SK-N-SH treated with all-trans-retinoic acid at 6 μM for 48 hours (cell line): ENCODE measurements at regions not wholly inside any gene's neighbourhood (a gene's known extent, or its start where the extent isn't known, plus 50 kb on each side); places are given as distances from the start of the nearest gene placed in this dataset.

Experiments
- ATAC-seq: fragments of 200-7000 bp; cut with Tn5 transposase; 3 replicates; pipeline ENCODE4 v1.9.1; 2020; ENCODE audit warnings: mild to moderate bottlenecking, moderate library complexity
- ARNTL ChIP-seq: fragments of 450-650 bp; formaldehyde crosslinking; IDR thresholded peaks from 2 replicates; pipeline ENCODE4 v1.5.0; 2020; ENCODE audit warnings: low read depth, mild to moderate bottlenecking, moderate library complexity, borderline replicate concordance
- BACH2 ChIP-seq: fragments of 250-450 bp; sonication (Bioruptor Pico); IDR thresholded peaks from 2 replicates; pipeline ENCODE4 v1.9.0; 2021; ENCODE audit warnings: mild to moderate bottlenecking, borderline replicate concordance
- CSDC2 ChIP-seq: fragments of 250-450 bp; sonication (Bioruptor Pico); IDR thresholded peaks from 2 replicates; pipeline ENCODE4 v1.5.0; 2020; ENCODE audit warnings: mild to moderate bottlenecking, moderate library complexity
- ESRRG ChIP-seq: fragments of 250-450 bp; sonication (Bioruptor Pico); IDR thresholded peaks from 2 replicates; pipeline ENCODE4 v1.6.1; 2021; ENCODE audit warnings: mild to moderate bottlenecking
- GLIS3 ChIP-seq: fragments of 250-450 bp; sonication (Bioruptor Pico); IDR thresholded peaks from 2 replicates; pipeline ENCODE4 v1.5.0; 2020; ENCODE audit warnings: mild to moderate bottlenecking, moderate library complexity
- ISL1 ChIP-seq: fragments of 250-450 bp; sonication (Bioruptor Pico); IDR thresholded peaks from 2 replicates; pipeline ENCODE4 v2.1.2; 2022; ENCODE audit warnings: mild to moderate bottlenecking, moderate library complexity
- PATZ1 ChIP-seq: fragments of 250-450 bp; sonication (Bioruptor Pico); IDR thresholded peaks from 2 replicates; pipeline ENCODE4 v1.8.0; 2020; ENCODE audit warnings: mild to moderate bottlenecking, moderate library complexity, borderline replicate concordance
- POU6F1 ChIP-seq: fragments of 250-450 bp; sonication (Bioruptor Pico); IDR thresholded peaks from 2 replicates; pipeline ENCODE4 v1.8.0; 2021; ENCODE audit warnings: low read depth, mild to moderate bottlenecking, moderate library complexity, borderline replicate concordance
- PPARA ChIP-seq: fragments of 250-450 bp; sonication (Bioruptor Pico); IDR thresholded peaks from 2 replicates; pipeline ENCODE4 v1.5.0; 2020; ENCODE audit warnings: mild to moderate bottlenecking, borderline replicate concordance
- RARB ChIP-seq: fragments of 250-450 bp; sonication (Bioruptor Pico); IDR thresholded peaks from 2 replicates; pipeline ENCODE4 v1.8.0; 2021; ENCODE audit warnings: mild to moderate bottlenecking, moderate library complexity
- SNAI2 ChIP-seq: fragments of 250-450 bp; sonication (Bioruptor Pico); IDR thresholded peaks from 2 replicates; pipeline ENCODE4 v1.5.0; 2020; ENCODE audit warnings: mild to moderate bottlenecking, moderate library complexity
- TOX ChIP-seq: fragments of 250-450 bp; sonication (Bioruptor Pico); IDR thresholded peaks from 2 replicates; pipeline ENCODE4 v1.8.0; 2021; ENCODE audit warnings: mild to moderate bottlenecking, moderate library complexity, borderline replicate concordance
- TSHZ2 ChIP-seq: fragments of 250-450 bp; sonication (Bioruptor Pico); IDR thresholded peaks from 2 replicates; pipeline ENCODE4 v1.5.0; 2020; ENCODE audit warnings: mild to moderate bottlenecking, moderate library complexity
- ZC3H10 ChIP-seq: fragments of 250-450 bp; sonication (Bioruptor Pico); IDR thresholded peaks from 2 replicates; pipeline ENCODE4 v1.5.1; 2021; ENCODE audit warnings: mild to moderate bottlenecking, moderate library complexity
- ZFP3 ChIP-seq: fragments of 250-450 bp; sonication (Bioruptor Pico); IDR thresholded peaks from 2 replicates; pipeline ENCODE4 v1.5.0; 2020; ENCODE audit warnings: mild to moderate bottlenecking, moderate library complexity
- ZFP30 ChIP-seq: fragments of 450-650 bp; formaldehyde crosslinking; IDR thresholded peaks from 2 replicates; pipeline ENCODE4 v1.5.0; 2022; ENCODE audit warnings: mild to moderate bottlenecking, moderate library complexity
- ZNF565 ChIP-seq: fragments of 450-650 bp; formaldehyde crosslinking; conservative IDR thresholded peaks from 2 replicates; pipeline ENCODE4 v1.5.0; 2020; ENCODE audit warnings: low read depth, mild to moderate bottlenecking, moderate library complexity
- ZNF70 ChIP-seq: fragments of 450-650 bp; formaldehyde crosslinking; IDR thresholded peaks from 2 replicates; pipeline ENCODE4 v1.5.0; 2020; ENCODE audit warnings: mild to moderate bottlenecking, moderate library complexity
- ZNF8 ChIP-seq: fragments of 450-650 bp; formaldehyde crosslinking; IDR thresholded peaks from 2 replicates; pipeline ENCODE4 v1.5.0; 2020; ENCODE audit warnings: mild to moderate bottlenecking, moderate library complexity
- TF ChIP-seq, protein P1 (sequence below): fragments of 250-450 bp; sonication (Bioruptor Pico); IDR thresholded peaks from 2 replicates; pipeline ENCODE4 v1.5.1; 2020; ENCODE audit warnings: low read depth, mild to moderate bottlenecking, moderate library complexity
- TF ChIP-seq, protein P2 (sequence below): fragments of 250-450 bp; sonication (Bioruptor Pico); IDR thresholded peaks from 2 replicates; pipeline ENCODE4 v1.5.1; 2021; ENCODE audit warnings: mild to moderate bottlenecking, moderate library complexity

- no peak for TF ChIP-seq ZFP3 (CRISPR knock-in tag)
Measured at GRCh38 chr4:83996254-83996653, 460.3 kb downstream of the GPAT3 start (continued).

- ATAC-seq = peak; percentile 59; the same call in 2 of the 3 replicates
Measured at GRCh38 chr4:83993774-83994173, 457.9 kb downstream of the GPAT3 start.

GRCh38 chr4:83989835-83990234, 453.9 kb downstream of the GPAT3 start:
- no peak for ATAC-seq
- no peak for TF ChIP-seq ESRRG (CRISPR knock-in tag)
- TF ChIP-seq ZNF565 = no peak
- no peak for TF ChIP-seq ISL1 (CRISPR knock-in tag)
- no peak for TF ChIP-seq ZC3H10 (CRISPR knock-in tag)
- no peak for TF ChIP-seq ZFP3 (CRISPR knock-in tag)
- TF ChIP-seq CSDC2 (CRISPR knock-in tag) = no peak

More at GRCh38 chr4:83993774-83994173, 457.9 kb downstream of the GPAT3 start:
- TF ChIP-seq ISL1 (CRISPR knock-in tag) (no peak), TOX (CRISPR knock-in tag) (no peak), BACH2 (CRISPR knock-in tag) (no peak), RARB (CRISPR knock-in tag) (no peak), ESRRG (CRISPR knock-in tag) (no peak), ZNF8 (CRISPR knock-in tag) (no peak), PATZ1 (CRISPR knock-in tag) (no peak), ZFP3 (CRISPR knock-in tag) (no peak), SNAI2 (CRISPR knock-in tag) (no peak), PPARA (CRISPR knock-in tag) (no peak), GLIS3 (no peak), TSHZ2 (no peak), CSDC2 (CRISPR knock-in tag) (no peak), ARNTL (no peak), ZFP30 (no peak), ZNF565 (no peak), POU6F1 (no peak), ZC3H10 (CRISPR knock-in tag) (no peak)
- TF ChIP-seq, protein P1, sequence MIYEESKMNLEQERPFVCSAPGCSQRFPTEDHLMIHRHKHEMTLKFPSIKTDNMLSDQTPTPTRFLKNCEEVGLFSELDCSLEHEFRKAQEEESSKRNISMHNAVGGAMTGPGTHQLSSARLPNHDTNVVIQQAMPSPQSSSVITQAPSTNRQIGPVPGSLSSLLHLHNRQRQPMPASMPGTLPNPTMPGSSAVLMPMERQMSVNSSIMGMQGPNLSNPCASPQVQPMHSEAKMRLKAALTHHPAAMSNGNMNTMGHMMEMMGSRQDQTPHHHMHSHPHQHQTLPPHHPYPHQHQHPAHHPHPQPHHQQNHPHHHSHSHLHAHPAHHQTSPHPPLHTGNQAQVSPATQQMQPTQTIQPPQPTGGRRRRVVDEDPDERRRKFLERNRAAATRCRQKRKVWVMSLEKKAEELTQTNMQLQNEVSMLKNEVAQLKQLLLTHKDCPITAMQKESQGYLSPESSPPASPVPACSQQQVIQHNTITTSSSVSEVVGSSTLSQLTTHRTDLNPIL (CRISPR knock-in tag) = no peak
- TF ChIP-seq, protein P2, sequence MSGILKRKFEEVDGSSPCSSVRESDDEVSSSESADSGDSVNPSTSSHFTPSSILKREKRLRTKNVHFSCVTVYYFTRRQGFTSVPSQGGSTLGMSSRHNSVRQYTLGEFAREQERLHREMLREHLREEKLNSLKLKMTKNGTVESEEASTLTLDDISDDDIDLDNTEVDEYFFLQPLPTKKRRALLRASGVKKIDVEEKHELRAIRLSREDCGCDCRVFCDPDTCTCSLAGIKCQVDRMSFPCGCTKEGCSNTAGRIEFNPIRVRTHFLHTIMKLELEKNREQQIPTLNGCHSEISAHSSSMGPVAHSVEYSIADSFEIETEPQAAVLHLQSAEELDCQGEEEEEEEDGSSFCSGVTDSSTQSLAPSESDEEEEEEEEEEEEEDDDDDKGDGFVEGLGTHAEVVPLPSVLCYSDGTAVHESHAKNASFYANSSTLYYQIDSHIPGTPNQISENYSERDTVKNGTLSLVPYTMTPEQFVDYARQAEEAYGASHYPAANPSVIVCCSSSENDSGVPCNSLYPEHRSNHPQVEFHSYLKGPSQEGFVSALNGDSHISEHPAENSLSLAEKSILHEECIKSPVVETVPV = no peak

GRCh38 chr4:83981156-83981555, 445.2 kb downstream of the GPAT3 start:
- ATAC-seq = no peak
- TF ChIP-seq, protein P1 (CRISPR knock-in tag) = no peak
- no peak for TF ChIP-seq ZNF70 (CRISPR knock-in tag)
- TF ChIP-seq PPARA (CRISPR knock-in tag) = no peak
